ENCODE measurements at regions not wholly inside any gene's neighbourhood (a gene's known extent, or its start where the extent isn't known, plus 50 kb on each side); places are given as distances from the start of the nearest gene placed in this dataset.

DNA sequence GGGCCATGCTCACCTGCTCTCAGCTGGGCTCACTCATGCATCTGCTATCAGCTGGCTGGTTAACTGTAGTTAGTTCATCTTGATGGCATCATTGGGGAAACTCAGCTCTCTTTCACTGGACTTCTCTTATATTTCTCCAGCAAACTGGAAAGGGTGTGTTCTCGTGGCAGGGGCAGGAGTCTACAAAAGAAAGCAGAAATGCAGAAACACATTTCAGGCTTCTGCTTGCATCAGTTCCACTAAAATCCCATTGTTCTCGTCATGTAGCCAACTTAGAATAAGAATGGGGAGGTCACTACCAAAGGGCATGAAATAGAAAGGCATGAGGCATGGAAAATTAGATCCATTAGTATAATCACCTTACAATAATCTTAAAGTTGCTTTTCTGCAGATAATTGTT, 207.3 kb downstream of the NRIP1 start:
- no peaks in the 10 kb centered on the region for H3K79me2 ChIP-seq (ENCODE audit: insufficient read depth, low read length)
- H3F3A ChIP-seq (ENCODE audit: low read depth): no peaks in the 10 kb centered on the region
- no peaks in the 10 kb centered on the region for H3K36me3 ChIP-seq (ENCODE audit: insufficient read depth, low read length)
- no peaks in the 10 kb centered on the region for H3K9me2 ChIP-seq (replicated peaks; ENCODE audit: low read depth, low read length)
- H3K27me3 ChIP-seq (ENCODE audit: insufficient read depth, low read length, poor library complexity, severe bottlenecking): no peaks in the 10 kb centered on the region
- TF ChIP-seq EZH2phosphoT487 (IDR thresholded peaks at IDR 0.05; ENCODE audit: borderline replicate concordance): no peak
- TF ChIP-seq, protein P1, sequence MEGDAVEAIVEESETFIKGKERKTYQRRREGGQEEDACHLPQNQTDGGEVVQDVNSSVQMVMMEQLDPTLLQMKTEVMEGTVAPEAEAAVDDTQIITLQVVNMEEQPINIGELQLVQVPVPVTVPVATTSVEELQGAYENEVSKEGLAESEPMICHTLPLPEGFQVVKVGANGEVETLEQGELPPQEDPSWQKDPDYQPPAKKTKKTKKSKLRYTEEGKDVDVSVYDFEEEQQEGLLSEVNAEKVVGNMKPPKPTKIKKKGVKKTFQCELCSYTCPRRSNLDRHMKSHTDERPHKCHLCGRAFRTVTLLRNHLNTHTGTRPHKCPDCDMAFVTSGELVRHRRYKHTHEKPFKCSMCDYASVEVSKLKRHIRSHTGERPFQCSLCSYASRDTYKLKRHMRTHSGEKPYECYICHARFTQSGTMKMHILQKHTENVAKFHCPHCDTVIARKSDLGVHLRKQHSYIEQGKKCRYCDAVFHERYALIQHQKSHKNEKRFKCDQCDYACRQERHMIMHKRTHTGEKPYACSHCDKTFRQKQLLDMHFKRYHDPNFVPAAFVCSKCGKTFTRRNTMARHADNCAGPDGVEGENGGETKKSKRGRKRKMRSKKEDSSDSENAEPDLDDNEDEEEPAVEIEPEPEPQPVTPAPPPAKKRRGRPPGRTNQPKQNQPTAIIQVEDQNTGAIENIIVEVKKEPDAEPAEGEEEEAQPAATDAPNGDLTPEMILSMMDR (conservative IDR thresholded peaks at IDR 0.05; ENCODE audit: low read length): no peak
- H3K4me2 ChIP-seq (ENCODE audit: low read depth, low read length, poor library complexity, severe bottlenecking): no peak overlapping the region
- no peaks in the 10 kb centered on the region for H3K9me3 ChIP-seq (ENCODE audit: insufficient read depth, low read depth, low read length)
- H2AFZ ChIP-seq (ENCODE audit: low read length): no peak overlapping the region
- H3K4me3 ChIP-seq (ENCODE audit: low read length, poor library complexity, severe bottlenecking): no peak overlapping the region
- no peaks in the 10 kb centered on the region for H3K4me1 ChIP-seq (ENCODE audit: insufficient read depth, low read length, poor library complexity, severe bottlenecking)
- no peaks in the 10 kb centered on the region for H4K20me1 ChIP-seq (ENCODE audit: insufficient read depth, low read length, poor library complexity, severe bottlenecking)
- no peak overlapping the region for H3K9ac ChIP-seq (ENCODE audit: low read depth, low read length, poor library complexity, severe bottlenecking)

DNA sequence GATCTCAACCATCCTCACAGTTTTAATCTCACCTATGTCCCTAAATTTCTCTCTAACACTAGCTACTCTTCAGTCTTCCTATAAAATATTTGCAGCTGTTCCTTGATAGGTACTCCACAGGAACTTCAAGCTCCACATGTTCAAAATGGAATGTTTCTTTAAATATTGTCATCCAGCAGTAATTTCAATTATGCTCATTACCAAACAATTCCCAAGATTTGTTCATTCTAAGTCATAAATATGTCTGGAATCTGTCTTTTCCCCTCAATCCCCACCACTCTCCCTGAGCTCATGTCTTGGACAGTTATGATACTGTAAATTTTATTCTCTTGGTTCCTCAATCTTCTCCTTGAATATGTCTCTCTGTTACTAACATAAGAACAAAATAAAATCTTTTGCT, 214.4 kb downstream of the NRIP1 start:
- no peak overlapping the region for H2AFZ ChIP-seq (ENCODE audit: low read length)
- no peaks in the 10 kb centered on the region for H4K20me1 ChIP-seq (ENCODE audit: insufficient read depth, low read length, poor library complexity, severe bottlenecking)
- no peak overlapping the region for H3K4me3 ChIP-seq (ENCODE audit: low read length, poor library complexity, severe bottlenecking)
- H3K4me2 ChIP-seq (ENCODE audit: low read depth, low read length, poor library complexity, severe bottlenecking): no peak overlapping the region
- peaks cover 8% of the 10 kb centered on the region; the same call in 1 of the 2 replicates for H3K9me3 ChIP-seq (ENCODE audit: insufficient read depth, low read depth, low read length)
- H3K4me1 ChIP-seq (ENCODE audit: insufficient read depth, low read length, poor library complexity, severe bottlenecking): peaks cover 3% of the 10 kb centered on the region
- H3K36me3 ChIP-seq (ENCODE audit: insufficient read depth, low read length): no peaks in the 10 kb centered on the region
- H3K79me2 ChIP-seq (ENCODE audit: insufficient read depth, low read length): no peaks in the 10 kb centered on the region
- TF ChIP-seq, protein P1 (conservative IDR thresholded peaks at IDR 0.05; ENCODE audit: low read length): no peak
- TF ChIP-seq EZH2phosphoT487 (IDR thresholded peaks at IDR 0.05; ENCODE audit: borderline replicate concordance): no peak
- H3K9me2 ChIP-seq (replicated peaks; ENCODE audit: low read depth, low read length): no peaks in the 10 kb centered on the region
- no peak overlapping the region for H3K9ac ChIP-seq (ENCODE audit: low read depth, low read length, poor library complexity, severe bottlenecking)
- H3K27me3 ChIP-seq (ENCODE audit: insufficient read depth, low read length, poor library complexity, severe bottlenecking): no peaks in the 10 kb centered on the region
- H3F3A ChIP-seq (ENCODE audit: low read depth): no peaks in the 10 kb centered on the region

DNA sequence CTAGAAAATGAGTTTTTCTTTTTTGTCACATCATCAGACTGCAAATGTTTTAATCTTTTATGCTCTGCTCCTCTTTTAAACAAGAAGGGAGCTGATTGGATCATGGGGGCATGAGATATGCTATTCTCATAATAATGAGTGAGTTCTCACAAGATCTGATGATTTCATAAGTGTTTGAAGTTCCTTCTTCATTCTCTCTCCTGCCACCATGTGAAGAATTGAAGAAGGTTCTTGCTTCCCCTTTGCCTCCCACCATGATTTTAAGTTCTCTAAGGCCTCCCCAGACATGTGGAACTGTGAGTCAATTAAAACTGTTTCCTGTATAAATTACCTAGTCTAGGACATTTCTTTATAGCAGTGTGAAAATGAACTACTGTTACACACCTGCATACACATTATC, 218.2 kb downstream of the NRIP1 start:
- H4K20me1 ChIP-seq (ENCODE audit: insufficient read depth, low read length, poor library complexity, severe bottlenecking): no peaks in the 10 kb centered on the region
- H3K4me1 ChIP-seq (ENCODE audit: insufficient read depth, low read length, poor library complexity, severe bottlenecking): peaks cover 3% of the 10 kb centered on the region
- H3K4me2 ChIP-seq (ENCODE audit: low read depth, low read length, poor library complexity, severe bottlenecking): no peak overlapping the region
- H3K27me3 ChIP-seq (ENCODE audit: insufficient read depth, low read length, poor library complexity, severe bottlenecking): no peaks in the 10 kb centered on the region
- no peak overlapping the region for H3K4me3 ChIP-seq (ENCODE audit: low read length, poor library complexity, severe bottlenecking)
- H3F3A ChIP-seq (ENCODE audit: low read depth): no peaks in the 10 kb centered on the region
- no peaks in the 10 kb centered on the region for H3K9me2 ChIP-seq (replicated peaks; ENCODE audit: low read depth, low read length)
- H3K9ac ChIP-seq (ENCODE audit: low read depth, low read length, poor library complexity, severe bottlenecking): no peak overlapping the region
- H3K9me3 ChIP-seq (ENCODE audit: insufficient read depth, low read depth, low read length): peaks cover 15% of the 10 kb centered on the region; the same call in 1 of the 2 replicates
- TF ChIP-seq, protein P1 (conservative IDR thresholded peaks at IDR 0.05; ENCODE audit: low read length): no peak
- no peak for TF ChIP-seq EZH2phosphoT487 (IDR thresholded peaks at IDR 0.05; ENCODE audit: borderline replicate concordance)
- H3K79me2 ChIP-seq (ENCODE audit: insufficient read depth, low read length): no peaks in the 10 kb centered on the region
- no peaks in the 10 kb centered on the region for H3K36me3 ChIP-seq (ENCODE audit: insufficient read depth, low read length)
- no peak overlapping the region for H2AFZ ChIP-seq (ENCODE audit: low read length)

All from Loucy (cell line).